Central memory CD8-positive, alpha-beta T cell (primary cell): ENCODE measurements at regions not wholly inside any gene's neighbourhood (a gene's known extent, or its start where the extent isn't known, plus 50 kb on each side); places are given as distances from the start of the nearest gene placed in this dataset.

Source experiments
- ATAC-seq: fragments of 150-1000 bp; cut with Tn5 transposase; replicated peaks from 2 replicates; pipeline ENCODE4 v1.10.0; 2022; ENCODE audit warnings: mild to moderate bottlenecking, moderate FRiP score, moderate number of reproducible peaks; ENCODE audit not compliant: poor library complexity, severe bottlenecking; ENCODE audit errors: extremely low read depth
- DNase-seq, 2 donors: peaks; one replicate each; pipeline ENCODE4 v3.0.0; 2021; ENCODE audit warnings: low spot score in 2 of 2
- H3K27ac Mint-ChIP-seq: one replicate; pipeline ENCODE4 v1.8.0; 2022; ENCODE audit warnings: low read depth, mild to moderate bottlenecking, moderate library complexity, mixed read lengths
- H3K27me3 Mint-ChIP-seq: one replicate; pipeline ENCODE4 v1.8.0; 2022; ENCODE audit warnings: mixed read lengths
- H3K36me3 Mint-ChIP-seq: one replicate; pipeline ENCODE4 v1.8.0; 2022; ENCODE audit warnings: mild to moderate bottlenecking, moderate library complexity, mixed read lengths; ENCODE audit not compliant: insufficient read depth
- H3K4me1 Mint-ChIP-seq: one replicate; pipeline ENCODE4 v1.8.0; 2022; ENCODE audit warnings: mixed read lengths
- H3K4me3 Mint-ChIP-seq: one replicate; pipeline ENCODE4 v1.8.0; 2022; ENCODE audit warnings: mild to moderate bottlenecking, moderate library complexity, mixed read lengths
- H3K9me3 Mint-ChIP-seq: one replicate; pipeline ENCODE4 v1.8.0; 2022; ENCODE audit warnings: mixed read lengths

GRCh38 chr10:129343141-129343540, 123.9 kb upstream of the MGMT start:
- no peak for DNase-seq
- peaks cover 12% of the 10 kb centered on the region for H3K27me3 Mint-ChIP-seq
- no peaks in the 10 kb centered on the region for H3K36me3 Mint-ChIP-seq
- ATAC-seq: no peak
- no peak overlapping the region for H3K27ac Mint-ChIP-seq
- H3K9me3 Mint-ChIP-seq: no peaks in the 10 kb centered on the region
- H3K4me1 Mint-ChIP-seq: no peaks in the 10 kb centered on the region
- no peak overlapping the region for H3K4me3 Mint-ChIP-seq

GRCh38 chr10:129344103-129344502, 122.9 kb upstream of the MGMT start:
- Mint-ChIP-seq H3K4me1 (no peaks in the 10 kb centered on the region), H3K27ac (no peak overlapping the region)
- no peak for ATAC-seq

GRCh38 chr10:129344731-129345355, 122.2 kb upstream of the MGMT start:
- Mint-ChIP-seq H3K36me3 (no peaks in the 10 kb centered on the region), H3K27me3 (peaks cover 11% of the 10 kb centered on the region), H3K9me3 (no peaks in the 10 kb centered on the region), H3K27ac (no peak overlapping the region), H3K4me1 (no peaks in the 10 kb centered on the region), H3K4me3 (no peak overlapping the region)
- ATAC-seq (no peak), DNase-seq (no peak)

More at GRCh38 chr10:129344103-129344502, 122.9 kb upstream of the MGMT start:
- no peak for DNase-seq
- H3K27me3 Mint-ChIP-seq: peaks cover 11% of the 10 kb centered on the region
- H3K4me3 Mint-ChIP-seq: no peak overlapping the region
- no peaks in the 10 kb centered on the region for H3K9me3 Mint-ChIP-seq
- H3K36me3 Mint-ChIP-seq: no peaks in the 10 kb centered on the region

GRCh38 chr10:129345763-129346162, 121.3 kb upstream of the MGMT start:
- DNase-seq (no peak), ATAC-seq (no peak)
- Mint-ChIP-seq H3K4me3 (no peak overlapping the region), H3K27ac (no peak overlapping the region), H3K36me3 (no peaks in the 10 kb centered on the region), H3K4me1 (no peaks in the 10 kb centered on the region), H3K9me3 (no peaks in the 10 kb centered on the region), H3K27me3 (peaks cover 11% of the 10 kb centered on the region)

GRCh38 chr10:129350690-129351089, 116.4 kb upstream of the MGMT start:
- Mint-ChIP-seq H3K27ac (no peak overlapping the region), H3K4me1 (no peaks in the 10 kb centered on the region), H3K36me3 (no peaks in the 10 kb centered on the region), H3K9me3 (no peaks in the 10 kb centered on the region), H3K4me3 (no peak overlapping the region), H3K27me3 (peaks cover 32% of the 10 kb centered on the region)
- DNase-seq: no peak
- ATAC-seq: no peak

- Mint-ChIP-seq H3K27me3 (peaks cover 47% of the 10 kb centered on the region), H3K27ac (no peak overlapping the region), H3K9me3 (peaks cover 10% of the 10 kb centered on the region), H3K36me3 (no peaks in the 10 kb centered on the region), H3K4me1 (no peaks in the 10 kb centered on the region), H3K4me3 (no peak overlapping the region)
- ATAC-seq (no peak), DNase-seq (no peak)
Observed at GRCh38 chr10:129353101-129353500, 113.9 kb upstream of the MGMT start.

GRCh38 chr10:129360046-129360445, 107.0 kb upstream of the MGMT start:
- Mint-ChIP-seq H3K4me3 (no peak overlapping the region), H3K27me3 (peaks cover 15% of the 10 kb centered on the region), H3K27ac (no peak overlapping the region), H3K9me3 (peaks cover 10% of the 10 kb centered on the region), H3K36me3 (no peaks in the 10 kb centered on the region), H3K4me1 (no peaks in the 10 kb centered on the region)
- DNase-seq: no peak
- no peak for ATAC-seq

- ATAC-seq: no peak
- H3K27me3 Mint-ChIP-seq: peaks cover 11% of the 10 kb centered on the region
Observed at GRCh38 chr10:129361676-129362376, 105.2 kb upstream of the MGMT start.

GRCh38 chr10:129364949-129365348, 102.1 kb upstream of the MGMT start:
- Mint-ChIP-seq H3K27ac (no peak overlapping the region), H3K27me3 (no peaks in the 10 kb centered on the region), H3K4me3 (no peak overlapping the region), H3K9me3 (no peaks in the 10 kb centered on the region), H3K4me1 (no peaks in the 10 kb centered on the region), H3K36me3 (no peaks in the 10 kb centered on the region)
- DNase-seq: no peak
- no peak for ATAC-seq

More at GRCh38 chr10:129361676-129362376, 105.2 kb upstream of the MGMT start:
- Mint-ChIP-seq H3K9me3 (peaks cover 5% of the 10 kb centered on the region), H3K36me3 (no peaks in the 10 kb centered on the region), H3K4me3 (no peak overlapping the region), H3K27ac (no peak overlapping the region), H3K4me1 (no peaks in the 10 kb centered on the region)
- no peak for DNase-seq

- ATAC-seq (no peak), DNase-seq (no peak)
- no peaks in the 10 kb centered on the region for H3K4me1 Mint-ChIP-seq
- no peak overlapping the region for H3K27ac Mint-ChIP-seq
- H3K9me3 Mint-ChIP-seq: no peaks in the 10 kb centered on the region
- H3K36me3 Mint-ChIP-seq: no peaks in the 10 kb centered on the region
- H3K4me3 Mint-ChIP-seq: no peak overlapping the region
- H3K27me3 Mint-ChIP-seq: no peaks in the 10 kb centered on the region
Observed at GRCh38 chr10:129365767-129366402, 101.2 kb upstream of the MGMT start.

- Mint-ChIP-seq H3K4me1 (no peaks in the 10 kb centered on the region), H3K4me3 (no peak overlapping the region), H3K9me3 (no peaks in the 10 kb centered on the region), H3K36me3 (no peaks in the 10 kb centered on the region), H3K27me3 (peaks cover 5% of the 10 kb centered on the region), H3K27ac (no peak overlapping the region)
- ATAC-seq (no peak), DNase-seq (no peak)
Observed at GRCh38 chr10:129366450-129366849, 100.6 kb upstream of the MGMT start.

- peaks cover 36% of the 10 kb centered on the region for H3K27me3 Mint-ChIP-seq
- no peak for DNase-seq
- no peaks in the 10 kb centered on the region for H3K9me3 Mint-ChIP-seq
- ATAC-seq: no peak
- no peaks in the 10 kb centered on the region for H3K4me1 Mint-ChIP-seq
- no peak overlapping the region for H3K4me3 Mint-ChIP-seq
- no peak overlapping the region for H3K27ac Mint-ChIP-seq
- no peaks in the 10 kb centered on the region for H3K36me3 Mint-ChIP-seq
Observed at GRCh38 chr10:129369566-129369965, 97.5 kb upstream of the MGMT start.

GRCh38 chr10:129371541-129371940, 95.5 kb upstream of the MGMT start:
- ATAC-seq (no peak), DNase-seq (no peak)
- no peak overlapping the region for H3K27ac Mint-ChIP-seq
- peaks cover 47% of the 10 kb centered on the region for H3K27me3 Mint-ChIP-seq
- H3K9me3 Mint-ChIP-seq: no peaks in the 10 kb centered on the region
- no peaks in the 10 kb centered on the region for H3K36me3 Mint-ChIP-seq
- no peak overlapping the region for H3K4me3 Mint-ChIP-seq
- no peaks in the 10 kb centered on the region for H3K4me1 Mint-ChIP-seq
